Vagina (tissue), 2 donors: ENCODE measurements at regions not wholly inside any gene's neighbourhood (a gene's known extent, or its start where the extent isn't known, plus 50 kb on each side); places are given as distances from the start of the nearest gene placed in this dataset.

Experiments used
- CTCF ChIP-seq, 3 experiments: fragments of 450-650 bp in 2 of 3; fragments of 200-600 bp in 1 of 3; sonication (generic) in 1 of 3; IDR thresholded peaks; one replicate each; pipeline ENCODE4 v1.5.1; 2017 to 2019; ENCODE audit warnings: antibody characterized with exemption in 3 of 3, mild to moderate bottlenecking in 2 of 3, moderate library complexity in 2 of 3
- POLR2AphosphoS5 ChIP-seq, 2 donors: sonication (generic); formaldehyde crosslinking; IDR thresholded peaks; one replicate each; pipeline ENCODE4 v1.9.0; 2017; ENCODE audit warnings: antibody characterized with exemption in 2 of 2, mild to moderate bottlenecking in 2 of 2, low read depth in 1 of 2; ENCODE audit not compliant: insufficient read depth in 1 of 2

- no peak for TF ChIP-seq POLR2AphosphoS5 (IDR thresholded peaks at IDR 0.05; ENCODE audit: insufficient read depth in 1 of 2, low read depth in 1 of 2)
- TF ChIP-seq CTCF (IDR thresholded peaks at IDR 0.05) = no peak
These were observed 184.3 kb upstream of the HNRNPA3 start for GRCh38 chr2:177028296-177028695.
